Osteocyte (in vitro differentiated cells): ENCODE measurements at regions not wholly inside any gene's neighbourhood (a gene's known extent, or its start where the extent isn't known, plus 50 kb on each side); places are given as distances from the start of the nearest gene placed in this dataset.

Source experiments
- DNase-seq: peaks from one replicate; pipeline ENCODE4 v3.0.0; 2021; ENCODE audit warnings: mixed read lengths; ENCODE audit not compliant: unreplicated experiment; ENCODE audit errors: extremely low spot score
- H3K27ac Mint-ChIP-seq: one replicate; pipeline ENCODE4 v1.8.0; 2021; ENCODE audit warnings: mild to moderate bottlenecking, mixed read lengths; ENCODE audit not compliant: unreplicated experiment
- H3K27me3 Mint-ChIP-seq: one replicate; pipeline ENCODE4 v1.8.0; 2021; ENCODE audit warnings: mixed read lengths; ENCODE audit not compliant: unreplicated experiment
- H3K36me3 Mint-ChIP-seq: one replicate; pipeline ENCODE4 v1.8.0; 2021; ENCODE audit warnings: mixed read lengths; ENCODE audit not compliant: unreplicated experiment
- H3K4me1 Mint-ChIP-seq: one replicate; pipeline ENCODE4 v1.8.0; 2021; ENCODE audit warnings: mixed read lengths; ENCODE audit not compliant: unreplicated experiment
- H3K4me3 Mint-ChIP-seq: one replicate; pipeline ENCODE4 v1.8.0; 2021; ENCODE audit warnings: mild to moderate bottlenecking, moderate library complexity, mixed read lengths; ENCODE audit not compliant: unreplicated experiment
- H3K9me3 Mint-ChIP-seq: one replicate; pipeline ENCODE4 v1.8.0; 2021; ENCODE audit warnings: mixed read lengths; ENCODE audit not compliant: unreplicated experiment
- CTCF ChIP-seq: fragments of 200-600 bp; sonication (generic); IDR thresholded peaks from 2 replicates; pipeline ENCODE4 v1.5.0; 2021; ENCODE audit warnings: antibody characterized with exemption, mild to moderate bottlenecking, moderate library complexity

- no peak overlapping the region for H3K27ac Mint-ChIP-seq
These were observed 471.5 kb downstream of the TSHZ3 start for GRCh38 chr19:30877661-30878113.

GRCh38 chr19:30873691-30874090 lies 475.5 kb downstream of the TSHZ3 start:
- Mint-ChIP-seq H3K36me3 (no peaks in the 10 kb centered on the region), H3K27me3 (no peaks in the 10 kb centered on the region), H3K4me1 (no peaks in the 10 kb centered on the region), H3K4me3 (no peak overlapping the region), H3K9me3 (peaks cover 19% of the 10 kb centered on the region), H3K27ac (no peak overlapping the region)
- DNase-seq, result no peak
- no peak for TF ChIP-seq CTCF

More at GRCh38 chr19:30877661-30878113, 471.5 kb downstream of the TSHZ3 start:
- H3K4me1 Mint-ChIP-seq, result no peaks in the 10 kb centered on the region
- peaks cover 18% of the 10 kb centered on the region for H3K9me3 Mint-ChIP-seq
- no peaks in the 10 kb centered on the region for H3K36me3 Mint-ChIP-seq
- H3K4me3 Mint-ChIP-seq, result no peak overlapping the region
- no peak for TF ChIP-seq CTCF
- H3K27me3 Mint-ChIP-seq, result no peaks in the 10 kb centered on the region
- DNase-seq, result no peak

- Mint-ChIP-seq H3K27me3 (no peaks in the 10 kb centered on the region), H3K9me3 (peaks cover 19% of the 10 kb centered on the region), H3K4me3 (no peak overlapping the region), H3K27ac (no peak overlapping the region), H3K36me3 (no peaks in the 10 kb centered on the region), H3K4me1 (no peaks in the 10 kb centered on the region)
- no peak for DNase-seq
- no peak for TF ChIP-seq CTCF
These were observed 476.2 kb downstream of the TSHZ3 start for GRCh38 chr19:30873003-30873402.

- Mint-ChIP-seq H3K36me3 (no peaks in the 10 kb centered on the region), H3K4me3 (no peak overlapping the region), H3K27me3 (no peaks in the 10 kb centered on the region), H3K9me3 (peaks cover 25% of the 10 kb centered on the region), H3K27ac (no peak overlapping the region), H3K4me1 (no peaks in the 10 kb centered on the region)
- TF ChIP-seq CTCF, result no peak
- DNase-seq, result peak; percentile 75
These were observed 477.3 kb downstream of the TSHZ3 start for GRCh38 chr19:30871979-30872378.

- H3K4me1 Mint-ChIP-seq, result no peaks in the 10 kb centered on the region
- H3K27me3 Mint-ChIP-seq, result no peaks in the 10 kb centered on the region
- H3K36me3 Mint-ChIP-seq, result no peaks in the 10 kb centered on the region
- no peak overlapping the region for H3K27ac Mint-ChIP-seq
- peaks cover 31% of the 10 kb centered on the region for H3K9me3 Mint-ChIP-seq
- no peak overlapping the region for H3K4me3 Mint-ChIP-seq
- no peak for TF ChIP-seq CTCF
- DNase-seq, result peak; percentile 78
These were observed 478.4 kb downstream of the TSHZ3 start for GRCh38 chr19:30870876-30871275.
